ENCODE measurements at regions not wholly inside any gene's neighbourhood (a gene's known extent, or its start where the extent isn't known, plus 50 kb on each side); places are given as distances from the start of the nearest gene placed in this dataset.

DNA sequence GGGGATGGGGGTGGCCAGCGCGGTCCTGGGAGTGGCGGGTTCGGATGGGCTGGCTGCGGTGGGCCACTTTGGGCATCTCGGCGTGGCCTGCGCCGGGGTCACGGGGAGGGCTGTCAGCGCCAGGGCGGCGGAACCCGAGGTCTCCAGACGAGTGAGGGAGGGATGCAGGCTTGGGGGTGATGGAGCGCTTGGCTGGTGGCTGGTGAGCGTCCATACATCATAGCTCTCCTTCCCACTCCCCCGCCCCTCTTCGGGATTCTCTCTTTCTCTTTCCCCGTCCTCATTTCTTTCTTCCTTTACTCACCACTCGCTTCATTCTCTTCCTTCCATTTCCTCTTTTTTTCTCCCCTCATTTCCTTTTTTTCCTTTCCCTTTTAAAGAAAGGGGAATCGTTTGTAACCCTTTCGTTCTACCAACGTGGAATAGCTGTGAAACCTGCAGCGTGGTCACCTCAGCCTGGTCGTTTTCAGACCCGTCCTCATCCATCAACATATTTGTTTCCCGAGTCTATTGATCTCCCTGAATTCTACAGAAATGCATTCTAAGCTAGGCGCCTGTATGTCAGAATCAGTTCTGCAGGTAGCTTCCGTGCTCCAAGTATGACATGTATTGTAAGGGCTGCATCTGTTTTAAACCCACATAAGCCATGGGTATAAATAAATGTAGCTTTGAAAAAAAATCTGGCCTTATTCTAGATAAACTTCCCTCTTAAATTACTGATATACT, 260.3 kb upstream of the E2F7 start:
- CTCF ChIA-PET: interaction anchor here (0.6 to 3.3 kb wide), 4 partner anchors 9 to 173 kb away, joined by 3 to 53 read pairs (median 10); no protein-coding TSS in a partner anchor

DNA sequence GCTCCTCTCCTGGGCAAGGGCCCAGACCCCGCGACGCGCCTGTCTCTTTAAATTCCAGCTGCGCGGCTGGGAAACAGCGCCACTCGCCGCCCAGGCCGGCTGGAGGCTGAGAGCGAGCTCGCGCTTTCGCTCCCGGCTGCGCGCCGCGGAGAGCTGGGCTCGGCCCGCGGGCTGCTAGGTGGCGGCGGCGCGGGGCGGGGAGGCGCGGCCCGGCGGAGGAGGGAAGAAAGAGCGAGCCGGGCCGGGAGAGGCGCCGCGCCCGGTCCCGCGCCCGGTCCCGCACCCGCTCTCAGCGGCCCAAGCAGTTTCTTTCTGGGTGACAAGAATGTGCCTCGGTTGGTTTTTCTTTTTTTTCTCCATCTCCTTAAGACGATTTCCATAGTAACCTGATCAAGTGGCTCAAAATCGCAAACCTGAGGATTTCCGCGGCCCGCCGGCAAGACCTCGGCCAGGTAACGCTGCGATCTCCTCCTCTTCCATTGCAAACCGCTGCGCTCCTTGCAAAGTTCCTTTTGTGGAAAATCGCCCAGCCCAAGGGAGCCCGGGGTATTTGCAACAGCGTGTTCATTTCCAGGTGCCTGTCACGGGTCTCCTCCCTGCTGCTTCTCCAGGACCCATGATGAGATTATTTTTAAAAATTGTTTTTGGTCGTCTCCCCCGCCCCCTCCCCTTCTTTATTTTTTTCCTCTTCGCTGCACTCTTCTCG, 259.5 kb upstream of the E2F7 start:
- Histone ChIP-seq H3K9ac (replicated peaks; ENCODE audit: extremely low read depth, insufficient read depth, low read length) (peak overlapping the region; percentile 43), H4K20me1 (replicated peaks; ENCODE audit: control insufficient read depth, extremely low read depth, insufficient read depth, low read length) (no peaks in the 10 kb centered on the region), H3K4me2 (ENCODE audit: insufficient read depth, low read length) (peak overlapping the region; percentile 91), H3K27ac (ENCODE audit: insufficient read depth, low read depth, low read length) (no peak overlapping the region), H3K4me1 (ENCODE audit: control insufficient read depth, extremely low read depth, insufficient read depth, low read length) (peaks cover 6% of the 10 kb centered on the region), H3K79me2 (ENCODE audit: control insufficient read depth, insufficient read depth, low read length) (no peaks in the 10 kb centered on the region), H3K9me1 (replicated peaks; ENCODE audit: control insufficient read depth, extremely low read depth, insufficient read depth, low read length) (no peaks in the 10 kb centered on the region), H3K36me3 (ENCODE audit: control insufficient read depth in 2 of 2, extremely low read depth in 1 of 2, insufficient read depth in 2 of 2, low read length in 2 of 2) (no peaks in the 10 kb centered on the region), H2AFZ (ENCODE audit: low read depth, low read length) (peak overlapping the region; percentile 92), H3K27me3 (ENCODE audit: control insufficient read depth in 2 of 2, insufficient read depth in 2 of 2, low read length in 2 of 2) (peaks cover 18 to 19% of the 10 kb centered on the region in 2 experiments), H3K9me3 (replicated peaks; ENCODE audit: control insufficient read depth, insufficient read depth, low read length) (no peaks in the 10 kb centered on the region), H3K4me3 (replicated peaks in 1 of 3; ENCODE audit: insufficient read depth in 1 of 3, low read depth in 1 of 3, low read length in 3 of 3) (peak overlapping the region; percentile 49 to 84 (median 72))
- dilution Hi-C loops (cut with MboI; ENCODE audit: extremely low pct_ligation_motif_present, low sequenced_read_pairs) (no loop called here), intact Hi-C loops (cut with micrococcal nuclease) (loop anchor here (1.0 to 10.0 kb wide), 4 partner anchors 172 to 360 kb away; partner anchors contain the start of gene E2F7)
- FAIRE-seq (peak; percentile 52), DNase-seq (ENCODE audit: low read depth, low spot score) (peak; percentile 72)
- ChIA-PET POLR2A (no interaction called here), CTCF (interaction anchor here (0.6 to 3.3 kb wide), 30 partner anchors 8 to 363 kb away, joined by 3 to 53 read pairs (median 4); no protein-coding TSS in a partner anchor)
- TF ChIP-seq, protein P1, sequence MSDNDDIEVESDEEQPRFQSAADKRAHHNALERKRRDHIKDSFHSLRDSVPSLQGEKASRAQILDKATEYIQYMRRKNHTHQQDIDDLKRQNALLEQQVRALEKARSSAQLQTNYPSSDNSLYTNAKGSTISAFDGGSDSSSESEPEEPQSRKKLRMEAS (IDR thresholded peaks at IDR 0.05; ENCODE audit: insufficient read depth, insufficient read length): no peak
- no peak for TF ChIP-seq JUN (IDR thresholded peaks at IDR 0.05; ENCODE audit: borderline replicate concordance, insufficient read depth, insufficient read length, low read depth)
- TF ChIP-seq EZH2 (IDR thresholded peaks at IDR 0.05; ENCODE audit: borderline replicate concordance, low read depth, low read length, severe bottlenecking): peak; percentile 72
- no peak for TF ChIP-seq GATA2 (IDR thresholded peaks at IDR 0.05; ENCODE audit: insufficient read depth, insufficient read length, low read depth, low read length)
- TF ChIP-seq POLR2A (IDR thresholded peaks at IDR 0.05; ENCODE audit: low read depth, low read length): no peak
- no peak for TF ChIP-seq MYC (IDR thresholded peaks at IDR 0.05; ENCODE audit: low read depth, low read length)
- peak; percentile 52 to 69 for TF ChIP-seq CTCF (IDR thresholded peaks at IDR 0.05; ENCODE audit: extremely low read depth in 1 of 2, insufficient read depth in 1 of 2, low read depth in 1 of 2, low read length in 2 of 2)
- no peak for TF ChIP-seq POLR2AphosphoS5 (IDR thresholded peaks at IDR 0.05; ENCODE audit: insufficient read depth, low read depth, low read length)
- no peak for TF ChIP-seq FOS (IDR thresholded peaks at IDR 0.05; ENCODE audit: borderline replicate concordance, insufficient read depth, low read length)
- BruUV-seq (replicated peaks): no TSS peak

More for the DNA sequence above, 260.3 kb upstream of the E2F7 start:
- Histone ChIP-seq H3K9me3 (replicated peaks; ENCODE audit: control insufficient read depth, insufficient read depth, low read length) (no peaks in the 10 kb centered on the region), H3K9ac (replicated peaks; ENCODE audit: extremely low read depth, insufficient read depth, low read length) (no peak overlapping the region), H4K20me1 (replicated peaks; ENCODE audit: control insufficient read depth, extremely low read depth, insufficient read depth, low read length) (no peaks in the 10 kb centered on the region), H3K79me2 (ENCODE audit: control insufficient read depth, insufficient read depth, low read length) (no peaks in the 10 kb centered on the region), H2AFZ (ENCODE audit: low read depth, low read length) (no peak overlapping the region), H3K9me1 (replicated peaks; ENCODE audit: control insufficient read depth, extremely low read depth, insufficient read depth, low read length) (no peaks in the 10 kb centered on the region), H3K27me3 (ENCODE audit: control insufficient read depth in 2 of 2, insufficient read depth in 2 of 2, low read length in 2 of 2) (peaks cover 18 to 19% of the 10 kb centered on the region in 2 experiments), H3K27ac (ENCODE audit: insufficient read depth, low read depth, low read length) (no peak overlapping the region), H3K4me3 (replicated peaks in 1 of 3; ENCODE audit: insufficient read depth in 1 of 3, low read depth in 1 of 3, low read length in 3 of 3) (peak overlapping the region in 2 of 3 experiments; percentile 15 to 49), H3K4me1 (ENCODE audit: control insufficient read depth, extremely low read depth, insufficient read depth, low read length) (peaks cover 6% of the 10 kb centered on the region), H3K36me3 (ENCODE audit: control insufficient read depth in 2 of 2, extremely low read depth in 1 of 2, insufficient read depth in 2 of 2, low read length in 2 of 2) (no peaks in the 10 kb centered on the region), H3K4me2 (ENCODE audit: insufficient read depth, low read length) (peak overlapping the region; percentile 43)
- dilution Hi-C loops (cut with MboI; ENCODE audit: extremely low pct_ligation_motif_present, low sequenced_read_pairs): no loop called here
- no TSS peak for BruUV-seq (replicated peaks)
- intact Hi-C loops (cut with micrococcal nuclease): loop anchor here (1.0 to 10.0 kb wide), 4 partner anchors 169 to 359 kb away; partner anchors contain the start of gene E2F7
- TF ChIP-seq JUN (IDR thresholded peaks at IDR 0.05; ENCODE audit: borderline replicate concordance, insufficient read depth, insufficient read length, low read depth) (no peak), EZH2 (IDR thresholded peaks at IDR 0.05; ENCODE audit: borderline replicate concordance, low read depth, low read length, severe bottlenecking) (peak; percentile 48)
- POLR2A ChIA-PET: no interaction called here
- DNase-seq (ENCODE audit: low read depth, low spot score): no peak
- FAIRE-seq: no peak

Data from endothelial cell of umbilical vein (primary cell).